Amniotic epithelial cell (primary cell): ENCODE measurements at regions not wholly inside any gene's neighbourhood (a gene's known extent, or its start where the extent isn't known, plus 50 kb on each side); places are given as distances from the start of the nearest gene placed in this dataset.
A peak's percentile ranks its signal among the peaks of the same experiment; 100 is the strongest.
"Not testable (repeated sequence)": the region's sequence is repeated elsewhere in the genome, so short reads cannot be mapped to it uniquely, and the experiment has no call there.

Source experiments
- DNase-seq: peaks from one replicate; pipeline ENCODE4 v3.0.0-alpha.2; 2010; ENCODE audit warnings: low read depth

DNA sequence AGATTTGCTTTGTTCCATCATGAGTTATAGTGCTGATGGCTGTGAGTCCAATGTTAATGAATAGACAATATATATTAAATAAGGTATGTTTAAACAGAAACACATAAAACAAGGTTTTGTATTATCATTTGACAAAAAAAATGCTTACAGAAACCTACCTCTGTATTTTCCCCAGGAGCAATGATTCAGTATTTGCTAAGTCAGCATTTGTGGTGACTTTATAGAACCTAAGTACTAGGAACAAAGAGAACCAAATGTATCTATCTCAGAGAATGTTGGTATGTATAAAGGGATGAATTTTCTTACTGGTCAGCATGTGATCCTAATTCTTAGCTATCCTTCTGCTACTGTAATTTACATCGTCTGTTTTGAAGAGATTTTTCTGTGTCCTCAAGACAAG lies 421.5 kb upstream of the SEL1L start:
- DNase-seq = no peak

DNA sequence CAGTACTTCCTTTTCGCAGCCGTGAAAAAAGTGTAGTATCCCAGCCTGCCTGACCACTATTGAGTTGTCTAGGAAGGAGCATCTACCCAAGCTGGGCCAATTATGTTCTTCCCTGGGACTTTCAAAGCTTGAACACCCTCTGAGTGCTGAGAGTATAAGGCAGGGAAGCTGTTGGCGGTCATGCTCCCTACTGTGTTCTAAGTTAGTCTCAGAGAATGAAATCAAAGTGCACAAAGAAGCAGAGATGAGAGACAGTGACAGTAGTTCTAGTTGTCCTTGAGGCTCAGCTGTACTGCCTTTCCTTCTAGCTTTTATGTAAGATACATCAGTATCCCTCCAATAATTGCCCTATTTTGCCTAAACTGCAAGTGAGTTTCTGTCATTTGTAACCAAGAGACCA lies 427.1 kb upstream of the SEL1L start:
- no peak for DNase-seq

DNA sequence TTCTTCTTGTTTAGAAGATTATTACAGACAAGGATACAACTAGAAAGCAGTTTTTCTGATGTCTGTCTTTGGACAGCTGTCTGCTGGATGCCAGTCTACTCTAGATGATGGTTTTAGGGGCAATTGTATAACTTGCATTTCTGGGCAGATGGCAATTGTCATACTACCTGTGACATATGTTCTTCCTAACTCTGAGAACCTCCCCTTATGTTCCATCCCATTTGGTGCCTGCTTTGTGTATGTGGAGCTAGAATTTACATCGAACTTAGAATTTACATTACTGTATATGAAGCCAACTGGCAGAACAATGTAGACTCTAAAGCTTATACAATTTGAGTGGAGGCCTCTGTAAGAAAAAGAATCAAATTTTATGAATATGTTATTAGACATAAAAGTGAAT lies 430.2 kb upstream of the SEL1L start:
- DNase-seq = no peak

DNA sequence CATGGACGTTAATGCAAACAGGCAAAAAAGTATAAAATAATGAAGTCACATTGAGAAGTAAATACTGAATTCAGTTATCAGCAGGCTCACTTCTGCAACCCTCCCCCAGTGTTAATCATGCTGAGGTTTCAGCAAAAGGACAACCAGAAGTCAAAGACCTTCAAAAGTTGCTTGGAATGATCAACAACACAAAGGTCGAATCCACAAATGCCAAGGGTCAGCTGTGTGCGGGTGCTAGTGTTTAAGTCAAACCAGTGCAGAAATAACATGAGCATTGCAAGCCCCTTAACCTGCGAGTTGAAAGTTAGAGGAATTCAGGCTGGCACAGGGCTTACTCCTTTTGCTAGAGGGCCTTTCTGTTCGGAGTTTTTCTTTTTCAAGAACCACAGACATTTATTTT lies 436.7 kb upstream of the SEL1L start:
- no peak for DNase-seq

DNA sequence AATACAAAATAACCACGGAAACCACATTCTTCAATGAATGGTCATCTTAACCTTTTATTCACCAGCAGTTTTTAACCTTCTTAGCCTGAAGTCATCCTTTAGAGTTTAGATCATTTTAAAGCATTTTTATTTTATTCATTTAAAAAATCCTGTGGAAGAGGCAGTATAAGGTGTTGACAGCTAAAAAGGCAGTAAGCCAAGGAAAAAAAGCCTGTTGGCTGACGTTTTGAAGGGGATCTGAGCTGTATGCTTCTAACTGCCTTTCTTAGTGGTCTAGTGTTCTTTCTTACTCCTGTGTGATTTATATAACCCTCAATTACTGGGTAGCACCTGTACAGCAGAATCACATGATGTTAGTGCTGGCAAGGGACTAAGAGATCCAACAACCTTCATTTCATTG lies 438.3 kb upstream of the SEL1L start:
- no peak for DNase-seq

DNA sequence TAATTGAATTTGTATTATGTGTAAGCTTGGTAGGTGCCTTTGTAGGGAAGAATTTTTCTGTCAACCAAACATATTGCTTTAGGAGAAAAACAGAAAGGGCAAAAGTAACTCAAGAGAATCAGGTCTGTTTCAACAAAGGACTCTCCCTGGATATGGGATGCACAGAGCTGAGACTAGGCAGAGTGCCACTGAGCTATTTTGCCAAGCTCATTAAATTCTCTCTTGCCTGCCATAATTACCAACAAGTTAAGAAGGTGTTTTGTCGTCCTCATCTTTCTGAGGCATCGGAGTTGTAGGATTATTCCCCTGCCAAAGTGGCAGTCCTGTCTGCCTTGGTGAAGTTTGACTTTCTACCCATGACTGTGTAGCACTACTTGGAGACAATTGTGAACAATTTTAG lies 438.9 kb upstream of the SEL1L start:
- DNase-seq = no peak

DNA sequence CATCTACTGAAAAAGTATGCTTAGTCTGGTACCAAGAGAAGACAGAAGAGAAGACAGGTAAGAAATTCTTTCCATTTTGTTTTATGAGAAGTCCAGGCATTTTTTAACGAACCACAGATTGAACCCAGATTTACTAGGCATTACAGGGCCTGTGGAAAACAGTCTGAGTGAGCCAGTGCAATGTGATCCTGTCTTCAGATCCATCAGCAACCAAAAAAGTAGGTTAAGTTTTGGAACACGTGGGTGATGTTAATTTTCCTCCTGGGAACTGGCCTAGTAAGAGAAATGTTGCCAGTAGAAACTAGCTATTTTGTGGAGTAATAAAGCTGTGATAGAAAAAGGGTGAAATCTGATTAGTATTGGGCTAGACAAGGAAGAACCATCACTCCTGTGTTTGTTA lies 440.9 kb upstream of the SEL1L start:
- DNase-seq = no peak

DNA sequence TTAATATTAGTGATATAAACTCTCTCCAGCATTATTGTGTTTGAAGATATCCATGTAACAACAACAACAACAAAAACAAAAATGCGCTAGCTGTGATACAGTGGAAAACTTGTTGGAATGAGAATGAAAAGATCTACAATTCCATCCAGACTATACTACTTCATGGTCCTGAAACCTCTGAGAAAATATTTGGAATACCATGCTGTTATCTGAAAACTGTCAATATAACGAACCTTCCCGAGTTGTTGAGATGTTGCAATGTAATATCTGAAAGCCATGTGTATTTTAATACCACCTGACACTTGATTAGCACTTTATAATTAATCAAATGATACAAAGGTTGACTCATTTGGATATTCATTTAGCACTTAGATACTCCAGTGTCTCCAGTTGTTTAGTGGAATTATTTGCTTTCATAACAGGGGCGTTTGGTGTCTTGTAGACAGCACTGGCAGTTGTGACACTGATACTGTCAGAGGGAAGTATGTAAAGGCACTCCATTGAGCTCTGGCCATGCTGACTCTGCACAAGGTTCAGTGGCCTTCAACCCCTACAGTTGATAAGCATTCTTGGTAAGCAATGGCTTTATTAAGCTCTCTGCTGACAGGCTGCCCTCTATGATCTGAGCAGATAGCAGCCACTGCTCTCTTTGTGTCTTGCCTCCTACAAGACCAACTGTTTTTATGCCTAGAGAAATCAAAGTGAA lies 447.1 kb upstream of the SEL1L start:
- DNase-seq = no peak

DNA sequence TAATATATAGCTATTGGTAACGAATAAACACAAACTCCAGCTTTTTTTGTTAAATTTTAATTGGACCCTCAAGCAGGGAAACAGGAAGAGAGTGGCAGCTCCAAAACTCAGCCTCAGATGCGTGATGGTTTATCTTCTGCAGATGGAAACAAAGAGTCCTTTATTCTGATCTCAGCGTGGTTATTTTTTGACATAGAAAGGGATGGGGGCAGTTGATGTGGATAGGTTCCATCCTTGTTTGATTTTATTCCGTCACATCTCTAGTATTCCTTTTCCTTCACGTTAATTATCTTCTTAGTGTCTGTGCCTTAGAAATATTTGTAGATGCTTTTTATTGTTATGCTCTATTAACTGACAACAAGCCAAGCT lies 447.6 kb upstream of the SEL1L start:
- DNase-seq = no peak

DNA sequence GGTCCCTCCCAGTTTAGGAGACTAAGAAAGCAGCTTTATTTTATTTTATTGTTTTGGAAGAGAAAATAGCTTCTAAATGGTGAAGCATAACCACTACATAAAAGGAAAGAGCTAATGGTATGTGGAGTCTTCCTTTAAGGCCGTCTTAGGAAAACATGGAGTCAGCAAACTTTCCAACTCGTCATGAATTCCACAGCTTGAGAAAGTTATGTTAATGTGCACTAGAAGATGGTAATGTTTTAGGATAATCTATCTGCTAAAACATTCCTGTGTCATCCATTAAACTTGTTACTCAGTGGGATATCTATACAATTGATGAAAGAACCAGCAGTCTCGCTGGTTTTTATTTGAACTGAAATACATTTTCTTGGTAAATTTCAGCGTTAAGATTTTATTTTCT lies 448.4 kb upstream of the SEL1L start:
- no peak for DNase-seq

DNA sequence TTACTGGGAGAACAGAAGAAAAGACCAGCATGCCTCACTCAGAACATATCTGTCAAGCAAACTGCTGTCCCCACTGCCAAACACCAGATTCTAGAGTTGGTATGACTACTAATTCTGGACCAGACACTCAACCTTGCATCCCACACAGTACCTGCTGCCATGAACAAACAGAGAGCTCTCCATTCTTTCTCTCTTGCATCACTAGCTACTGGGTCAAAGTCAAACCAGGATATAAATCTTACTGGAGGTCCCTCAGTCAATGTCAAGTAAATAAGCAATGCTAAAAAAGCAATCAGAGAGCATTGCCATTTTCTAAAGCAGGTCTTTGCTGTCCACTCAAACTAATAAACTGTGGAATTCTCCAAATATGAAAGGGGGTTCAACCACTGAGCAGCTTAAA lies 452.4 kb upstream of the SEL1L start:
- DNase-seq = no peak

DNA sequence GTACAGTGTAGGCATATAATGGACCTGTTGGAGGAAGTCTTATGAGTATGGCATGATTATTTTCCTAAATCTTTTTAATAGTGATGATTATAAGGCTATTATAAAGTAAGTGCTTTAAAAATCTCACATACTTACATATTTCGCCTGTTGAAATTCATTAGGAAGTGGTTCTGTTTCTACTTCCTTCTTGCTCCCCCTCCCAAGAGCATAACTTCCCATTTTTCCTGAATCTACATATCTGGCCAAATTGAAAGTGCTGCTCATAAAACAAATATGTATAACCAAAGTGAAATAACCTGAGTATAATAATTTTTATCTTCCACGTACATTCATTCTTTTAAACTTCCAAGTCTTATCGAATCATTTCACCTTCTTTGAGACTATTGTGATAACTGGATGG lies 455.6 kb upstream of the SEL1L start:
- no peak for DNase-seq

DNA sequence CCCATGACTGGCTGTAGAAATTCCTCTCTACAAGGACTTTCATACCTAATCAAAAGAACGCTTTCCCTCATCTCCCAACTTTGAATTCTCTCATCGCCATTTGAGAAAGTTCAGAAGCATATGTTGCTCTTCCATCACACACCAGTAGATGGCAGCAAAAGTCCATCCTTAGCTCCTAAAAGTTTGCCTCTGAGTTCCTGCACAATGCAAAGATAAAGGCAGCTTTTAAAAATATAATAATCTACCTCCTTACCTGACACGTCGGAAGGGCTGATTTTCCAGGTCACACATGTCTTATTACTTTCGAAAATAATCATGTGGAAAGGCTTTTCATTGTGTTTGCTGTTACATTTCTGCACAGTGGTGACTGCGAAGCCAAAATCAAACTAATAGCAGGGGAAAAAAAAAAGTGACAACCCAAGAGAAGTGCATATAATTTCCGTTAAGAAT lies 456.7 kb upstream of the SEL1L start:
- peak; percentile 35 for DNase-seq

DNA sequence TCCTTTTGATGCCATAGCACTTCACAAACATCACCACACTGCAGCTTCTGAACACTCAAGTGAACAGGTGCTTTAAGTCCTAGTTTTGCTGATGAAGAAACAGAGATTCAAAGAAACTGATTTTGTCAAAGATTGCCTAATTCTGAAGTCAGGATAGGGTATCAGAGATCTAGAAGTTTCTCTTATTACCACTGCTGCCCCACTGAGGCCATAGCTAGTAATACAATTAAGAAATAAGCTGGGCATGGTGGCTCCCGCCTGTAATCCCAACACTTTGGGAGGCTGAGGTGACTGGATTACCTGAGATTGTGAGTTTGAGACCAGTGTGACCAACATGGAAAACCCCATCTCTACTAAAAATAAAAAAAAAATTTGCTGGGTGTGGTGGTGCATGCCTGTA lies 458.3 kb upstream of the SEL1L start:
- peak; percentile 1 for DNase-seq

DNA sequence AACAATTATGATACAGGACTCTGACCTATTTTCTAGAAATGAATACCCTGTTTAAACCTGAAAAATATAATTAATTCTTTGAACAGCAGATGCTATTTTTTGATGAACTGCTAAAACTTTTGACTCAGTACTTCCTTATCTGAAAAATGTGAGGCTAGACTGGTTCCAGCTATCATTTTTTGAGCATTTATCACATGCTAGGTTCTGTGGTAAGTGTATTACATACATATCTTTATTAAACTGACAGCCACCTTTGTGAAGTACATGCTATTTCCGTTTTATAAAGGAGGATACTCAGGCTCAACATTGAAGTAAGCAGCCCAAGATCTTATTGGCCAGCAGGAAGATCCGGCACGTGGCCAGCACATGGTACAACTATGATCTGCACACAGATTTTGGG lies 459.8 kb upstream of the SEL1L start:
- DNase-seq = no peak

DNA sequence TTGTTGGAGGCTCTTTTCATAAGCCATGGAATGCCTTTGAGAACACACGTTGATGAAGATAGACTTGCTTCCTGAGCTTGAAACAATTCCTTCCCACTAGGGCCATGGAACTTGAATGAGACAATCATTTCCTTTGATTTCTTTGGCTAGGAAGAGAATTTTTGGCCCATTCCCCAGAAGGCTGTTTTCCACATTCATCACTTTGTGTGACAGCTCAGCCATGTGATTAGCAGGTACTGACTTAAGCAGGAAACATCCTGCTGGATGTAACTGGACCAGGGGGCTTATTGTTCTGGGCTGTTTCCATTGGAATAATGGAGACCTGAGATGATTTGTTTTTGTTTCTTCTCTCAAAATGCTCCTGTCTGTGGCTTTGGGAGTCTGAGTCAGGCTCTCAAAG lies 469.8 kb upstream of the SEL1L start:
- DNase-seq = no peak

DNA sequence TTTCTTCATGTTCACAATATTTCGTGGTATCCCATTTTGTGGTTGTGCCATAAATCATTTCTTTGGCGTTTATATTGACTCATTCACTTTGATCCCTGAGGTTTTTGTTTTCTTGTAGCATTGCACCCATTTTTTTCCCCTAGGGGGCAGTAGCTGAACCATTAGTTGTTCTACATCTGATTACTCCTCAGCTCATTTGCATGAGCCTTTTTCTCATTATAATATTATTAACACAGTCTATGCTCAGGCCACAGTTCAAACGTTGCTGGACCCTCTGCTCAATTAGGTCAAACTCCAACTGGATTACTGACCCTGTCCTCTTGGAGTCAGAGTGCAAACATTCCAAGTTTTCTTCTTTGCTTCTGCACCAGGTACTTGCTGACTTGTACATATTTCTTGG lies 475.4 kb upstream of the SEL1L start:
- no peak for DNase-seq

DNA sequence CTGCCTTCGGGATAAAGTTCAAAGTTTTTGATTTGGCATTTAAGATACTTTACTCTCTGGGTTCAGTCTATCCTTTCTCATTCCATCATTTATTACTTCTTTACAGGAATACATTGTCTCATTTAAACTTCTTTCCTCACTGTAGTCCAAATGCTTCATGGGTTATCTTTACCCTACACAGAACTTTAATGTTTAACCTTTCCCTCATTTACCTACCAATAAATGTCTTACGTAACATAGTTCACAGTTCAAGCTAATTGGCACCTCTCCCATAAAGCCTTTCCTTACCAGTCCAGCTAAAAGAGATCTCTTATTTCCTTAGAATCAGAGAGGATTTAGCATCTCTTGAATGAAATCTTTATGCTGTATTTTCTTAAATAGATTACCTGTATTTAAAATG lies 476.3 kb upstream of the SEL1L start:
- DNase-seq = no peak

DNA sequence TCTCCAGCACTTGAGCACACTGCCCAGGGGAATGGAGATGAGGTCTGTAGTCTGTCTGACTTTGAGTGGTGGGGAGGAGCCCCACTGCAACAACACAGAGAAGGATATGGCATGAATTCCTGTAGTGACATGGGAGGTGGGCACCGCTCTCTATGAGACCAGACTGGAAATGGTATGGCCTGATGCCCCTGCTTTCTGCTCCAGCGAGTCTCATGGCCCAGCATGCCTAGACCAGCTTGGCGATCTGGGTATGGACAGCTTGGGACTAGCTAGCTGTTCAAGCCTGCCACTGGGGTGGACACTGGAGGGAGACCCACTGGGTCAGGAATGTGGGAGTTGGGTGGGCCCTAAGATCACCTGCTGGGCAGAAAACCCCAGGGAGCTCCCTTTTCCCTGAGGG lies 477.8 kb upstream of the SEL1L start:
- no peak for DNase-seq

DNA sequence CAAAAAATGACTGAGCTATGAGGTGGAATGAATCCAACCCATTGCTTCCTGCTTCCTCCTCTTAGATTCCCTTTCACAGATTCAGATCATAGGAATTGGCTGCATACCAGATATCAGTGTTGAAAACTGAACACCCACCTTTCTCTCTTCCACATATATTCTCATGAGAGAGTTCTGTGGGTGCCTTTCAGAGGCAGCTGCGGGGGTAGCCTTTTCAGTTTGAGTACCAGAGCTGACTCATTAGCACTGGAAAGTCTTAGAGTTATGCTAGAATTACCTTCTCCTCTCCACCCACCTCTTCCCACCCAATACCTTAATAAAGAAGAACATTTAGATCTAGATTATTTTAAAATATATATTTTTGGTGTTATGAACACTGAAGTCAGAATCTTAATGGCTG lies 495.4 kb upstream of the SEL1L start:
- DNase-seq = no peak

DNA sequence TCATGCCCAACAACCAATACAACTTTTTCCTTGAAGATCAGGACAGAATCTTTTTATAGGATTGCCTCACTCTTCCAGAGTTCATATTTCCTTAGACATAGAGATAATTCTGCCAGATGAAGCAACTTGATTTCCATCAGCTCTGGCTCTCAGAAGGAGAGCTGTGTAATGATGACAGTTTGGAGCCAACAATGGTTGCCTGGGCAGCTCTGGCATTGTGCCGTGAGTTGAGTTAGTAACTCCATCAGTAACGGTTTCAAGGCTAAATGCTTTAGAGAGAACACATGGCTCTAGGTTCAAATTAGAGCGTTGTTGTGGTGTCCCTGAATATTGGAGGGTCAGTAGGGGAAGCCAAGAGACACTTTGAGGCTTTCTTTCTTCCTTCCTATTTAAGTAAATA lies 501.7 kb upstream of the SEL1L start:
- DNase-seq = no peak

DNA sequence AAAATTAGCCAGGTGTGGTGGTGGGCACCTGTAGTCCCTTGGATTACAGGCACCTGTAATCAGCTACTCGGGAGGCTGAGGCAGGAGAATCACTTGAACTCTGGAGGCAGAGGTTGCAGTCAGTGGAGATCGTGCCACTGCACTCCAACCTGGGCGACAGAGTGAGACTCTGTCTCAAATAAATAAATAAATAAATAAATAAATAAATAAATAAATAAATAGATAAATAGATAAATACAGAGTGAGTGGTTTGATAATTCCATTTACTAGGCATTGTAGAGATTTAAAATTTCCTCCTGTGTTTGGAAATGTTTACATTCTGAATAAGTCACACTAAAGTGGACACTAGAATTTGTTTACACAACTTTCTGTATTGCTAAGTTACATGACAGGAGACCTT lies 504.4 kb upstream of the SEL1L start:
- DNase-seq = not testable (repeated sequence)

DNA sequence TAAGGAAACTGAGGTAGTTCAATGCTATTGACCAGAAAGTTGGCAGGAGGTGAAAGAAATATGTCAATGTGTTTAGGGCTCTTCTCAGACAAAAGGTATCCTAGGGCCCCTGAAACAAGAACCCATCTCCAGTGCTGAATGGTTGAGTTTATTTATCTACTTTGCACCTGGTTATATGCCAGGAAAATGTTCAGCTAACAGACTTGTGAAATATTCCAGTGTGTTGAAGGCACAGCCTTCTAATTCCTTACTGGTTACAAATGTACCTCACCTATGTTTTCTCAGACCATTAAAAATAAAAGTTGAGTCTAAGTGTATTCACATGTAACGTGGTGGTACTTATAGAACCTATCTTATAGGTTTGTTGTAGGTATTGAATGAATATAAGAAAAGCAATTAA lies 511.7 kb upstream of the SEL1L start:
- no peak for DNase-seq

DNA sequence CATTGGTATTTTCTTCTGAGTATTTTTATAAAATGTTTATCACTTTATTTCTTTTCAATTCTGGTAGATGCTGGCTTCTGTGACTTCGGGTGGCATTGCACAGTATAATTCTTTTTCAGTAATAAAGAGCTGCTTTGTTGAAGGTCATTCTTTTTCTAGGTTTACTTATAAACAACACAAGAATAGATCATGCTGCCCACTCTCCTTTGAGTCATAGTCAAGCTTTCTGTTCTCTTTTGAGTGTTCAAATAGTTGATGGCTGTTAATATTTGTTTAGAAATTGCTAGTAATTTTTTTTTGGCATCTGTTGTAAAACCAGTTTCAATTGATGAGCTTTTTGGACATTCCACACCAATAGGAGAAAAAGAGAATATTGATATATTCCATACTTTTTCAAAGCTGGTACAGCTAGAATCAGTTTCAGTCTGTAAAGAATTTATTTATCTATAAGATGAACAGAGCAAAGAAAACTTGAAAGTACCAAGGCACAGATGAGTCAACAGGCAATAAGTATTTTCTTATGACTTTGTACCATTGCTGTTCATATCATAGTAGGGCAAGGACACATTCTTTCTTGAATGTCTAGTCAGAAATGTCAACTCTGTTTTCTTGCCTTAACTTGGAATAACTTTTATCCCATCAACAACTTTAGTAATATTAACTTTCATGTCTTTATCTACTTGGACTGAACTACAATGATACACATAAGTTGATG lies 513.0 kb upstream of the SEL1L start:
- DNase-seq = no peak
